KMS-11 (cell line): ENCODE measurements at regions not wholly inside any gene's neighbourhood (a gene's known extent, or its start where the extent isn't known, plus 50 kb on each side); places are given as distances from the start of the nearest gene placed in this dataset.

Source experiments
- H2AFZ ChIP-seq: fragments of 200-600 bp; sonication (generic); 2 replicates; pipeline ENCODE4 v1.6.1; 2016; ENCODE audit warnings: antibody characterized with exemption, mixed run types, low read depth
- H3K27ac ChIP-seq: fragments of 200-600 bp; sonication (generic); 2 replicates; pipeline ENCODE4 v1.6.1; 2016; ENCODE audit warnings: mild to moderate bottlenecking, mixed run types
- H3K27me3 ChIP-seq: fragments of 200-600 bp; sonication (generic); 2 replicates; pipeline ENCODE4 v1.6.1; 2017; ENCODE audit warnings: mild to moderate bottlenecking, low read depth, mixed run types, moderate library complexity; ENCODE audit not compliant: insufficient read depth
- H3K36me3 ChIP-seq: fragments of 200-600 bp; sonication (generic); 2 replicates; pipeline ENCODE4 v1.6.1; 2017; ENCODE audit warnings: mild to moderate bottlenecking, mixed run types; ENCODE audit not compliant: insufficient read depth
- H3K4me1 ChIP-seq: fragments of 200-600 bp; sonication (generic); 2 replicates; pipeline ENCODE4 v1.6.1; 2016; ENCODE audit warnings: mild to moderate bottlenecking, low read depth, mixed run types; ENCODE audit not compliant: poor library complexity, severe bottlenecking
- H3K4me2 ChIP-seq: fragments of 200-600 bp; sonication (generic); 2 replicates; pipeline ENCODE4 v1.7.0; 2016; ENCODE audit warnings: mild to moderate bottlenecking, mixed run types
- H3K4me3 ChIP-seq: fragments of 200-600 bp; sonication (generic); IDR thresholded peaks from 2 replicates; pipeline ENCODE4 v1.6.1; 2017; ENCODE audit warnings: low read depth, low read length, mixed read lengths; ENCODE audit not compliant: insufficient read depth
- H3K79me2 ChIP-seq: fragments of 200-600 bp; sonication (generic); 2 replicates; pipeline ENCODE4 v1.6.1; 2016; ENCODE audit warnings: low read depth, mixed run types; ENCODE audit not compliant: insufficient read depth
- H3K9ac ChIP-seq: fragments of 200-600 bp; sonication (generic); 2 replicates; pipeline ENCODE4 v1.6.1; 2016; ENCODE audit warnings: mild to moderate bottlenecking, mixed run types
- H4K20me1 ChIP-seq: fragments of 200-600 bp; sonication (generic); 2 replicates; pipeline ENCODE4 v1.6.1; 2016; ENCODE audit warnings: mild to moderate bottlenecking, mixed run types; ENCODE audit not compliant: insufficient read depth
- TF ChIP-seq, protein P1 (sequence below): fragments of 200-600 bp; sonication (generic); conservative IDR thresholded peaks from 2 replicates; pipeline ENCODE4 v1.6.1; 2017; ENCODE audit warnings: low read depth, mild to moderate bottlenecking, antibody characterized with exemption, low read length, moderate library complexity, mixed read lengths

DNA sequence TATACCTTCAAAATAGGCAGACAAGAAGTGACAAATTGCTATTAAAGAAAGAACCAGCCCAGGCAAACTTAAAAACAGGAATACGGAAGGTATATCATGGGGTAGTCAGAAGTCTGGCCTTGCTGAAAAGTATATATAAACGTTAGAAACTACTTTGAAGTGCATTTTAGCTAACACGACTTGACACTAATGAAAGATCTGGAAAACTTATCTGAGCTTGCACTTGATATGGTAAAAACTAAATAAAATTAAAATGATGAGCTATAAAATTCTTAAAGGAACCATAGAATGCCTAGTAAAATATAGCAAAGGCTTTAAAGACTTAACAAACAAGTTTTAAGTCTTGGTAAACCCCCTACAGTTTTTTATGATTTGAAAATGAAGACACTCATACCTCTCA is 795.3 kb upstream of the PCDH20 start:
- Histone ChIP-seq H3K9ac (no peak overlapping the region), H3K27ac (no peak overlapping the region), H3K4me2 (no peak overlapping the region)

DNA sequence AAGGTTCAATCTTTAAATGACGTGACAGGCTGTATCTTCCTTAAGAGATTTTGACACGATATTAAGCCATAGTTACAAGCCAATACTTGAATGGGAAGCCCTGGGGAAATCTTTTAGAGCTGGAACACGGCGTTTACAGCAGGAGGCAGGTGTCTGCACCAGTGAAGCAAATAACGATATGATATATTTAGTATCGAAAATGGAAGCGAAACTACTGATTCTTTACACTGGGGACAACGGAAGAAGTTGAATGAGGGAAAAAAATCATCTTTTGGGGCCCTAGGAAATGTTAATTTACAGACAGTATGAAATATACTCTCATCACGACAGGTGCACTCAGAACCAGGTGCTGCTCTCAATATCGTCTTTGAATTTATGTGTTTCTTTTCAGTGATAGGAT is 793.9 kb upstream of the PCDH20 start:
- peak overlapping the region; percentile 91 for H3K27ac ChIP-seq
- H3K4me2 ChIP-seq, result peak overlapping the region; percentile 73
- no peaks in the 10 kb centered on the region for H3K36me3 ChIP-seq
- H3K4me1 ChIP-seq, result peaks cover 38% of the 10 kb centered on the region
- no peaks in the 10 kb centered on the region for H4K20me1 ChIP-seq
- peak overlapping the region; percentile 29; the same call in 1 of the 2 replicates for H2AFZ ChIP-seq
- H3K79me2 ChIP-seq, result no peaks in the 10 kb centered on the region
- H3K9ac ChIP-seq, result peak overlapping the region; percentile 50; the same call in 1 of the 2 replicates
- no peaks in the 10 kb centered on the region for H3K27me3 ChIP-seq
- H3K4me3 ChIP-seq, result no peak overlapping the region
- TF ChIP-seq, protein P1, sequence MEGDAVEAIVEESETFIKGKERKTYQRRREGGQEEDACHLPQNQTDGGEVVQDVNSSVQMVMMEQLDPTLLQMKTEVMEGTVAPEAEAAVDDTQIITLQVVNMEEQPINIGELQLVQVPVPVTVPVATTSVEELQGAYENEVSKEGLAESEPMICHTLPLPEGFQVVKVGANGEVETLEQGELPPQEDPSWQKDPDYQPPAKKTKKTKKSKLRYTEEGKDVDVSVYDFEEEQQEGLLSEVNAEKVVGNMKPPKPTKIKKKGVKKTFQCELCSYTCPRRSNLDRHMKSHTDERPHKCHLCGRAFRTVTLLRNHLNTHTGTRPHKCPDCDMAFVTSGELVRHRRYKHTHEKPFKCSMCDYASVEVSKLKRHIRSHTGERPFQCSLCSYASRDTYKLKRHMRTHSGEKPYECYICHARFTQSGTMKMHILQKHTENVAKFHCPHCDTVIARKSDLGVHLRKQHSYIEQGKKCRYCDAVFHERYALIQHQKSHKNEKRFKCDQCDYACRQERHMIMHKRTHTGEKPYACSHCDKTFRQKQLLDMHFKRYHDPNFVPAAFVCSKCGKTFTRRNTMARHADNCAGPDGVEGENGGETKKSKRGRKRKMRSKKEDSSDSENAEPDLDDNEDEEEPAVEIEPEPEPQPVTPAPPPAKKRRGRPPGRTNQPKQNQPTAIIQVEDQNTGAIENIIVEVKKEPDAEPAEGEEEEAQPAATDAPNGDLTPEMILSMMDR, result no peak

More for the DNA sequence above, 795.3 kb upstream of the PCDH20 start:
- H3K27me3 ChIP-seq, result no peaks in the 10 kb centered on the region
- H3K36me3 ChIP-seq, result no peaks in the 10 kb centered on the region
- H2AFZ ChIP-seq, result no peak overlapping the region
- TF ChIP-seq, protein P1, result no peak
- H3K4me1 ChIP-seq, result peaks cover 38% of the 10 kb centered on the region
- H3K4me3 ChIP-seq, result no peak overlapping the region
- H4K20me1 ChIP-seq, result no peaks in the 10 kb centered on the region
- no peaks in the 10 kb centered on the region for H3K79me2 ChIP-seq

DNA sequence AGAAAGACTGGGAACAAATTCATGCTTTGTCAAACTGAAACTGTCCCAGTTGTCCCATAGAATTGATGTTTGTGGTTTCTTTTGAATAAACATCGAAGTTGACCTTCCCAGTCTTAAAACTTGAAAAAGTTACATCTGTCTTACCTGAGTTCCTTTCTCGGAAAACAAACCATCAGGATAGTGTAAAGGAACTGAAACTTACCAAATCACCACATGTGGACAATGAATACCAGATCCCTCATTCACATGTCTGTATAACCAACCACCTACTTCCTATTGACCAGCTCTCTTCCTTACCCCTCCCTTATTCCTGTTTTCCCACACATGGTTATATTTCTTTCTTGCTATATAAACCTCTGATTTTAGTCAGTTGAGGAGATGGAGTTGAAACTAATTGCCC is 791.7 kb upstream of the PCDH20 start:
- TF ChIP-seq, protein P1, result no peak
- Histone ChIP-seq H4K20me1 (no peaks in the 10 kb centered on the region), H3K27me3 (no peaks in the 10 kb centered on the region), H3K79me2 (no peaks in the 10 kb centered on the region), H2AFZ (no peak overlapping the region), H3K4me3 (no peak overlapping the region), H3K4me2 (no peak overlapping the region), H3K9ac (no peak overlapping the region), H3K27ac (no peak overlapping the region), H3K36me3 (no peaks in the 10 kb centered on the region), H3K4me1 (peaks cover 44% of the 10 kb centered on the region)

DNA sequence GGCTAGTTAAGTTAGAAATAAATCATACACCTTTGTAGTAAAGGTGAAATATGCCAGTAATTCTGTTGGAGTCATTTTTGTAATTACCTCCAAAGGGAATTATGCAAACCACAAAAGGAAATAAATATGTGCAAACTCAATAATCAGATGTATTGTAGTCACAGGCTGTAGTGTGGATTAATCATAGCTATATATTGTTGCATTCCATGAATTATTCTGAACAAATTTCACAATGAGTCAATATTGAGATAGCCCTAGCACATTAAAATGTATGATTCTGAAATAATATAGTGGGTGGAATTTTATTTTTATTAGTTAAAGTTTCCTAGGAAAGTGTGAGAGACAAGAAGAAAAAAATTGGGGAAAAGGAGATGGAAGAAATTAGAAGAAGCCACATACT is 790.5 kb upstream of the PCDH20 start:
- Histone ChIP-seq H3K79me2 (no peaks in the 10 kb centered on the region), H3K27ac (no peak overlapping the region)

More for the DNA sequence above, 790.5 kb upstream of the PCDH20 start:
- Histone ChIP-seq H3K9ac (no peak overlapping the region), H4K20me1 (no peaks in the 10 kb centered on the region), H3K36me3 (no peaks in the 10 kb centered on the region), H3K4me3 (no peak overlapping the region), H3K4me1 (peaks cover 44% of the 10 kb centered on the region), H3K4me2 (no peak overlapping the region), H3K27me3 (no peaks in the 10 kb centered on the region), H2AFZ (no peak overlapping the region)
- TF ChIP-seq, protein P1, result no peak
